GM21528 (cell line): ENCODE measurements at regions not wholly inside any gene's neighbourhood (a gene's known extent, or its start where the extent isn't known, plus 50 kb on each side); places are given as distances from the start of the nearest gene placed in this dataset.
"Not testable (repeated sequence)": the region's sequence is repeated elsewhere in the genome, so short reads cannot be mapped to it uniquely, and the experiment has no call there.

Source experiments
- ATAC-seq: cut with Tn5 transposase; IDR thresholded peaks from one replicate; pipeline ENCODE4 v1.9.1; 2021; ENCODE audit warnings: mild to moderate bottlenecking, moderate library complexity; ENCODE audit not compliant: unreplicated experiment, low FRiP score

- ATAC-seq, result no peak
These were observed 678.0 kb downstream of the ZEB2 start for GRCh38 chr2:143841935-143842334.

- no peak for ATAC-seq
These were observed 679.3 kb downstream of the ZEB2 start for GRCh38 chr2:143840601-143841000.

- no peak for ATAC-seq
These were observed 679.7 kb downstream of the ZEB2 start for GRCh38 chr2:143840194-143840593.

GRCh38 chr2:143839456-143839855 is 680.5 kb downstream of the ZEB2 start:
- no peak for ATAC-seq

- ATAC-seq, result not testable (repeated sequence)
These were observed 682.9 kb downstream of the ZEB2 start for GRCh38 chr2:143837055-143837454.

- ATAC-seq, result no peak
These were observed 684.4 kb downstream of the ZEB2 start for GRCh38 chr2:143835481-143835880.

GRCh38 chr2:143833015-143833660 is 686.8 kb downstream of the ZEB2 start:
- ATAC-seq, result no peak

GRCh38 chr2:143830476-143830875 is 689.4 kb downstream of the ZEB2 start:
- no peak for ATAC-seq

GRCh38 chr2:143828763-143829537 is 691.0 kb downstream of the ZEB2 start:
- ATAC-seq, result no peak

- ATAC-seq, result no peak
These were observed 695.1 kb downstream of the ZEB2 start for GRCh38 chr2:143824791-143825190.

- ATAC-seq, result no peak
These were observed 694.7 kb downstream of the ARHGAP15 start for GRCh38 chr2:143823876-143824275.

- ATAC-seq, result no peak
These were observed 694.1 kb downstream of the ARHGAP15 start for GRCh38 chr2:143823296-143823695.

- no peak for ATAC-seq
These were observed 693.5 kb downstream of the ARHGAP15 start for GRCh38 chr2:143822736-143823135.

- no peak for ATAC-seq
These were observed 690.5 kb downstream of the ARHGAP15 start for GRCh38 chr2:143819764-143820163.

- no peak for ATAC-seq
These were observed 690.0 kb downstream of the ARHGAP15 start for GRCh38 chr2:143819190-143819735.
